ENCODE measurements at regions not wholly inside any gene's neighbourhood (a gene's known extent, or its start where the extent isn't known, plus 50 kb on each side); places are given as distances from the start of the nearest gene placed in this dataset.

DNA sequence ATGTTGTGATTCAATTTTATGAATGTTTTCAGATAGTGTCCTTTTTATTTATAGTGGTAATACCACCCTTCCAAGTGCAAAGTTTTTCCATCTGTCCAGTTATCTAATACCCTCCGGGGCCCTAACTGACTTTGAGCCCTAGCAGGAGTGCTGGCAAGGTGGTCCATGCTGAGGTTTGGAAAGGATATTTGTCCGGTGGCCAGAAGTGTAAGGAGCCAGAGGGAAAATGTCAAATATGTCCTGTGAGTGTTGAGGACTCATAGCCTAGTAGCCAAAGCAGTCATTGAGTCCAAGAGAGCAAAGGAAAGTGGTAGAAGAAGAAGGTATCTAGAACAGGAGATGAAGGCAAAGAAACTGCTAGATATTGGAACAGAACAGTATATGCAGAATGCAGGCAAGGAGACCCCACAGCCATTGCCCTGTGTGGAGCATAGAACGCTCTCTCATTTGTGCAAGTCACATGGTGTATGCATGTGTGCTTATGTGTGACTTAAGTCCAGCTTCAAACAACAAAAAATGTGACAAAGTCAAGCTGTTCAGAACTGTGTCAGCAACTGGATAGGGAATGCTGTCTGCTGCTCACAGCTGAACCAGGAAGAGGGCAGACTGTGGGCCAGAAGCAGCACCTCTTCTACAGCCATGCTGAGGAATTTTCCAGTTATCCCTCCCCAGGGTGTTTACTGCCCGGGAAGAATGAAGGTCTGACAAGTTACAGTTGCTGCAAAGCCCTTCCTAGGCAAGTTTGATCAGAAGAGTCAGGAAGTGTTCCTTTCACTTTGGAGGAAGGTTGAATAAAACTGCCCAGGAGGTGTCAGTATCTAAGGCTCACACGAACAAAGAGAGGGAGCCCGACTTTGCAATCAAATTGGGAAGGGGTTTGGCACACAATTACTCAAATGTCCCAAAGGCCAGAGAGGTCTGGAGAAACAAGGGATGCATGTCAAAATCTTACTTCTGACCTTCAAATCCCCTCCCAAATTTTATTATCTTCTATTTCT is 463.3 kb upstream of the DMAC1 start:
- TF ChIP-seq, protein P1, sequence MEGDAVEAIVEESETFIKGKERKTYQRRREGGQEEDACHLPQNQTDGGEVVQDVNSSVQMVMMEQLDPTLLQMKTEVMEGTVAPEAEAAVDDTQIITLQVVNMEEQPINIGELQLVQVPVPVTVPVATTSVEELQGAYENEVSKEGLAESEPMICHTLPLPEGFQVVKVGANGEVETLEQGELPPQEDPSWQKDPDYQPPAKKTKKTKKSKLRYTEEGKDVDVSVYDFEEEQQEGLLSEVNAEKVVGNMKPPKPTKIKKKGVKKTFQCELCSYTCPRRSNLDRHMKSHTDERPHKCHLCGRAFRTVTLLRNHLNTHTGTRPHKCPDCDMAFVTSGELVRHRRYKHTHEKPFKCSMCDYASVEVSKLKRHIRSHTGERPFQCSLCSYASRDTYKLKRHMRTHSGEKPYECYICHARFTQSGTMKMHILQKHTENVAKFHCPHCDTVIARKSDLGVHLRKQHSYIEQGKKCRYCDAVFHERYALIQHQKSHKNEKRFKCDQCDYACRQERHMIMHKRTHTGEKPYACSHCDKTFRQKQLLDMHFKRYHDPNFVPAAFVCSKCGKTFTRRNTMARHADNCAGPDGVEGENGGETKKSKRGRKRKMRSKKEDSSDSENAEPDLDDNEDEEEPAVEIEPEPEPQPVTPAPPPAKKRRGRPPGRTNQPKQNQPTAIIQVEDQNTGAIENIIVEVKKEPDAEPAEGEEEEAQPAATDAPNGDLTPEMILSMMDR (IDR thresholded peaks at IDR 0.05; ENCODE audit: low read depth, low read length, missing input control): no peak
- TF ChIP-seq YY1 (IDR thresholded peaks at IDR 0.05) (no peak), HNF4G (IDR thresholded peaks at IDR 0.05) (no peak), GABPA (IDR thresholded peaks at IDR 0.05 in 1 of 2, conservative IDR thresholded peaks at IDR 0.05 in 1 of 2) (no peak), TAF1 (conservative IDR thresholded peaks at IDR 0.05) (no peak), SP1 (IDR thresholded peaks at IDR 0.05) (no peak)
- TF ChIP-seq, protein P2, sequence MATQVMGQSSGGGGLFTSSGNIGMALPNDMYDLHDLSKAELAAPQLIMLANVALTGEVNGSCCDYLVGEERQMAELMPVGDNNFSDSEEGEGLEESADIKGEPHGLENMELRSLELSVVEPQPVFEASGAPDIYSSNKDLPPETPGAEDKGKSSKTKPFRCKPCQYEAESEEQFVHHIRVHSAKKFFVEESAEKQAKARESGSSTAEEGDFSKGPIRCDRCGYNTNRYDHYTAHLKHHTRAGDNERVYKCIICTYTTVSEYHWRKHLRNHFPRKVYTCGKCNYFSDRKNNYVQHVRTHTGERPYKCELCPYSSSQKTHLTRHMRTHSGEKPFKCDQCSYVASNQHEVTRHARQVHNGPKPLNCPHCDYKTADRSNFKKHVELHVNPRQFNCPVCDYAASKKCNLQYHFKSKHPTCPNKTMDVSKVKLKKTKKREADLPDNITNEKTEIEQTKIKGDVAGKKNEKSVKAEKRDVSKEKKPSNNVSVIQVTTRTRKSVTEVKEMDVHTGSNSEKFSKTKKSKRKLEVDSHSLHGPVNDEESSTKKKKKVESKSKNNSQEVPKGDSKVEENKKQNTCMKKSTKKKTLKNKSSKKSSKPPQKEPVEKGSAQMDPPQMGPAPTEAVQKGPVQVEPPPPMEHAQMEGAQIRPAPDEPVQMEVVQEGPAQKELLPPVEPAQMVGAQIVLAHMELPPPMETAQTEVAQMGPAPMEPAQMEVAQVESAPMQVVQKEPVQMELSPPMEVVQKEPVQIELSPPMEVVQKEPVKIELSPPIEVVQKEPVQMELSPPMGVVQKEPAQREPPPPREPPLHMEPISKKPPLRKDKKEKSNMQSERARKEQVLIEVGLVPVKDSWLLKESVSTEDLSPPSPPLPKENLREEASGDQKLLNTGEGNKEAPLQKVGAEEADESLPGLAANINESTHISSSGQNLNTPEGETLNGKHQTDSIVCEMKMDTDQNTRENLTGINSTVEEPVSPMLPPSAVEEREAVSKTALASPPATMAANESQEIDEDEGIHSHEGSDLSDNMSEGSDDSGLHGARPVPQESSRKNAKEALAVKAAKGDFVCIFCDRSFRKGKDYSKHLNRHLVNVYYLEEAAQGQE (IDR thresholded peaks at IDR 0.05): no peak
- TF ChIP-seq, protein P3, sequence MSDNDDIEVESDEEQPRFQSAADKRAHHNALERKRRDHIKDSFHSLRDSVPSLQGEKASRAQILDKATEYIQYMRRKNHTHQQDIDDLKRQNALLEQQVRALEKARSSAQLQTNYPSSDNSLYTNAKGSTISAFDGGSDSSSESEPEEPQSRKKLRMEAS (IDR thresholded peaks at IDR 0.05): no peak
